NCI-H69 (cell line): ENCODE measurements at regions not wholly inside any gene's neighbourhood (a gene's known extent, or its start where the extent isn't known, plus 50 kb on each side); places are given as distances from the start of the nearest gene placed in this dataset.
"Not testable (repeated sequence)": the region's sequence is repeated elsewhere in the genome, so short reads cannot be mapped to it uniquely, and the experiment has no call there.

Experiments used
- DNase-seq: peaks from one replicate; lab custom pipeline; 2025; lab: John Stamatoyannopoulos, UW

- no peak for DNase-seq
Observed at GRCh38 chr22:49457946-49458707, 369.5 kb downstream of the BRD1 start.

DNA sequence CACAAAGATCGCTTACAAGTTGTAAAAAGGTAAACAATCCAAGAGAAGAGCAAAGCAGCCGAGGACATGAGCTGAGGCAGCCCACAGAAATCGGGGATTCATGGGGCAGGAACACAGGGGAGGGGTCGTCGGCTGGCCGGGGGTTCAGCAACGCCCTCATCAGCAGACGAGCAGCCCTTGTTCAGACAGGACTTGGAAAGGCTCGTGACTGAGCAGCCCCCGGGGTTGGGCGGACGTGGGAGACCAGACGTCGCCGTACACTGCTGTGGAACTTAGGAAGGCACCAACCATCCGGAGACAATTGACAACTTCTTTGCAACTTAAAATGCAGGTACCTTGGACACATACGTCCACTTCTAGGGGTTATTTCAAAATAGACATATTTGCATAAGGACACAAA, 370.5 kb downstream of the BRD1 start:
- no peak for DNase-seq

GRCh38 chr22:49455595-49455994, 372.1 kb downstream of the BRD1 start:
- no peak for DNase-seq

GRCh38 chr22:49454726-49455125, 372.9 kb downstream of the BRD1 start:
- no peak for DNase-seq

GRCh38 chr22:49453771-49454170, 373.9 kb downstream of the BRD1 start:
- DNase-seq, result peak; percentile 40

DNA sequence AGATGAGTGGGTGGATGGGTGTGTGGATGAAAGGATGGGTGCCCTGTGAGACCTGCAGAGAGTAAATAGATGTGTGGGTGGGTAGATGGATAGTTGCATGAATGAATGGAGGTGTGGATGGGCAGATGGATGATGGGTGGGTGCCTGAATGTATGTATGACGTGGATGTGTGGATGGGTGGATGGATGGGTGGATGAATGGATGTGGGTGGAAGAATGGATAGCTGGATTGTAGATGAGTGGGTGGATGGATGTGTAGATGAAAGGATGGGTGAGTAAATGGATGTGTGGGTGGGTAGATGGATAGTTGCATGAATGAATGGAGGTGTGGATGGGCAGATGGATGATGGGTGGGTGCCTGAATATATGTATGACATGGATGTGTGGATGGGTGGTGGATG, 374.7 kb downstream of the BRD1 start:
- not testable (repeated sequence) for DNase-seq

- DNase-seq, result no peak
Observed at GRCh38 chr22:49452362-49452946, 375.2 kb downstream of the BRD1 start.

DNA sequence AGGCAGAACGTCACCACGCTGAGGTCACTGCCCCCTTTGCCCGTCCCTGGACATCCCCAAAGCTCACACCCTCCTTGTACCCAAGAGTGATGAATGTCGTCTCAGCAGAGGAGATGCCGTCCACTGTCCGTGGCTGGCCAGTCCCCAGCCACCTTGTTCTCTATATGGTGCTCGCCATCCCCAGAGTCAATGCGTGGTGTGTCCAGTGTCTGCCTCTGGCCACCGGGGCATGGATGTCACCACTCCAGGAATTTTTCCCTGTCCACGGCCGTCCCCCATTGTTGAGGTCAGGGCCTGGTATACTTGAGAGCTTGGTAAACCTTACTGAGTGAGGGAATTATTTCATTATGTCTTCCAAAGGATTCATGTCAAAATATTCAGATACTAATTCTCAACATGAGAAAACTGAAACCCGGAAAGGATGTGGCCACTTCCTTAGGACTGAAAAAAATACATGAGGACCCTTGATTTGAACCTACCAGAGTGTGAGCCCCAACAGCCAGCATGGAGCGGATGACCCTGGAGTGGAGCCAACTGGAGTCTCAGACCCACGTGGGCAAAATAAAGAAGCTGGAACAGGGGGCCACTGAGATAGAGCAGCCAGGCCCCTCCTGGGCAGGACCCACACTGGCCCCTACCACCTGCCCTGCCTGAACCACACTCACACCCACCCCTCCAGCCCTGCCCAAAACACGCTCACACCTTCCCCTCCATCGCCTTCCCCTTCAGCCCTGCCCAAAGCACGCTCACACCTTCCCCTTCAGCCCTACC, 376.4 kb downstream of the BRD1 start:
- DNase-seq, result no peak

DNA sequence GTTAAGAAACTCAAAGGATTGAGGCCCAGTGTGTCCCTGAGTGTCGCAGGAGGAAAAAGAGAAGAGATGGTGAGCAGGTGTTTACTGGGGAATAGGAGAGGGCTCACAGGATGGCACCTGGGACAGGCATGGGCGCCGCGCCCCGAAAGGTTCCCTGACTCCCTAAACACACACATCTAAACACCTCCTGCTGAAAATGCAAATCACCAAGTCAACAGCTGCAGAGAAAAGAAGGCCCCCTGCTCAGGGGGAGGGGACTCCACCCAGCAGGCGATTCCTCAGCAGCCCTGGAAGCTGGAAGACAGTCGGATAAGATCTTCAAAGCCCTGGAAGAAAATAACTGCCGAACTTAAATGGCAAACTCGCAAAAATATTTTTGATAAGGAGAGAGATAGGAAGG, 377.2 kb downstream of the BRD1 start:
- peak; percentile 28 for DNase-seq

GRCh38 chr22:49449811-49450446, 377.7 kb downstream of the BRD1 start:
- peak; percentile 26 for DNase-seq

DNA sequence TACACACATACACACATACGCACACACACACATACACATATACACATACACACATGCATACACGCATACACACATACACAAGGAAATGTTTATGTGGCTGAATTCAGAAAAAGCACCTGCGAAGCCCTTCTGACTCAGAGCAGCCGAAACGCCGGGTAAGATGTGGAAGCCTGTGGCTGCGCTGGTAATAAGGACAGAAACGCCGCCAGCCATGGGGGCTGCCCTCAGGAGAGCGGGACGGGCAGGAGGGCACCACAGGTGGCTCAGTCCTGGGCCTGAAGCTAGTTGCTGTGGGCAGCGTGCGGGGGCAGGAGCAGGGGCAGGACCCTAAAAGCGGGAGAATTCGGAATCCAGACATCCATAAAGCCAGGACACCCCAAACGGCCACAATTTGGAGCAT, 378.3 kb downstream of the BRD1 start:
- no peak for DNase-seq

- no peak for DNase-seq
Observed at GRCh38 chr22:49448526-49448925, 379.1 kb downstream of the BRD1 start.

GRCh38 chr22:49447837-49448236, 379.8 kb downstream of the BRD1 start:
- no peak for DNase-seq

DNA sequence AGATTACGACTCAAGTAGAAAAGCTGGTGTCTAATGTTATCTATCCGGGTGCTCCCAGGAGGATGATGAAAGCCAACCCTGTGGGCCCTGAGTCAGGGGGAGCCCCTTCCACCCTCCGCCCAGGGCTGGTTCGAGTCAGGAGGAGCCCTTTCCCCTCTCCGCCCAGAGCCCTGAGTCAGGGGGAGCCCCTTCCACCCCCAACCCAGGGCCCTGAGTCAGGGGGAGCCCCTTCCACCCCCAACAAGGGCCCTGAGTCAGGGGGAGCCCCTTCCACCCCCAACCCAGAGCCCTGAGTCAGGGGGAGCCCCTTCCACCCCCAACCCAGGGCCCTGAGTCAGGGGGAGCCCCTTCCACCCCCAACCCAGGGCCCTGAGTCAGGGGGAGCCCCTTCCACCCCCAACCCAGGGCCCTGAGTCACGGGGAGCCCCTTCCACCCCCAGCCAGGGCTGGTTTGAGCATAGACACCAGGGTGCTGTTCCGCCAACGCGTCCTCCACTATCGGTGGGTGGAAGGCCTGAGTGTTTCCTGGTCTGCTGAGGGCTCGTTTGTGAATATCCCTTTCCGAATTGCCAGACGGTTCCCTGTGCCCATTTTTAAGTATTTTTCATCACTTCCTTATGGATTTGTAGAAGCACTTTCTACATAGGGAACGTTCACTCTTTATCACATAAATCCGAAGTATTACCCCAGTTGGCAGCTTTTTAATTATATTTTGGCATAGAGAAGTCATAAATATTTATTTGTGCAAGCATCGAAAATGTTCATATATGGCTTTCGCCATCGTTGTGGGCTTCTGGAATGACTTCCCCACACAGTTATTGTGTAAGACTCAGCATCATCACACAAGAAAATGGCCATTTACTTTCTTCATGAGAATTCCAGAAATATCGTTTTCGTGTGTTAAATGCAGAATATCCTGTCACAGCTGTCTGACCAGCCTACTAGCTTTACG, 380.6 kb downstream of the BRD1 start:
- DNase-seq, result no peak

GRCh38 chr22:49446145-49446758, 381.4 kb downstream of the BRD1 start:
- no peak for DNase-seq

DNA sequence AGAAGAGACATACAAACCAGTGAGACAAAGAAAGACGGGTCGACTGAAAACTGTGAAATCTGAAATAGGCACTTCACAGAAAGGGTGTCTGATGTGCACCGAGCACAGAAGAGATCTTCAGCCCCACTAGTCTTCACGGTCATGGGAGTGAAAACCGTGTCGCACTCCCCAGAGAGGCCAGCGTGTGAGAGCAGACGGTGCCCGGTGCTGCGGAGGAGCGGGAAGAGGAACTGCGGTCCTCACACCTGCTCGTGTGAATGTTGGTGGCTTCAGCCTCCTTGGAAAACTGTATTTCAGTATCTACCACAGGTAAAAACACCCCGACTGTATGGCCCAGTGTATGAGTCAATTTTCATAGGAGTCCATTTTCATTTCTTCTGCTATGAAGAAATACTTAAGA, 382.9 kb downstream of the BRD1 start:
- no peak for DNase-seq

DNA sequence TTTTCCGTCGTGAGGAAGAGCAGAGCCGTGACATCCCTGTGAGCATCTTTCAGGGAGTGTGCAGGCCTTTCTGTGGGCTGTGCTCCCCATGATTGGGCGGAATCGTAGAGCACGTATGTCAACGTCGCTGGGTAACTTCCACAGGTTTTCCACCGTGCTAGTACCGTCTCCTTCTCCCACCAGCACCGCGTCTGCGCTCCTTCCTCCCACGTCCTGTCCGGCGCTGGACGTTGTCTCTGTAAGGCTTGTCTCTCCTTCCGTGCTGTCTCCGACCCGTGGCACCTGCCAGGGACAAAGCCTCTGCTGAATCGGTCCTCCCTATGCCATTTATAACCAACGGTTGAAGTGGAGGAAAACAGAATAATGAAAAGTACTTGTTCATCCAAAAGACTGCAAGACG, 386.7 kb downstream of the BRD1 start:
- no peak for DNase-seq

DNA sequence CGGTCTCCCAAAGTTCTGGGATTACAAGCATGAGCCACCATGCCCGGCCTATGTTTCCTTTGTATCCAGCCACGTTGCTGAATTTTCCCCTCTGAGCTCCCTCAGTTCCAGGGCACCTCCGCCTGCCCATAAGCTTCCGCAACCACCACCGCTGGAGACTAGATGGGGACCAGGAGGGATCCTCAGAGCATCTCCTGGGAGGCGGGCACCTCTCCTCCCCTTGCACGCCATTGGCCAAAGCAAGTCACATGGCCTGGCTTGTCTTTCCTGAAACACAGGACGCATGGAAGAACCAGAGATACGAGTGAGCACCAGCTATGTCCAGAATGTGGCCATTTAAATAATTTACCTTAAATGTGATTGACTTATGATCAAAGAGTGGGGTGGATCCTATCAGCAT, 388.3 kb downstream of the BRD1 start:
- no peak for DNase-seq

GRCh38 chr22:49437956-49438355, 389.7 kb downstream of the BRD1 start:
- no peak for DNase-seq

- DNase-seq, result no peak
Observed at GRCh38 chr22:49437356-49437755, 390.3 kb downstream of the BRD1 start.

DNA sequence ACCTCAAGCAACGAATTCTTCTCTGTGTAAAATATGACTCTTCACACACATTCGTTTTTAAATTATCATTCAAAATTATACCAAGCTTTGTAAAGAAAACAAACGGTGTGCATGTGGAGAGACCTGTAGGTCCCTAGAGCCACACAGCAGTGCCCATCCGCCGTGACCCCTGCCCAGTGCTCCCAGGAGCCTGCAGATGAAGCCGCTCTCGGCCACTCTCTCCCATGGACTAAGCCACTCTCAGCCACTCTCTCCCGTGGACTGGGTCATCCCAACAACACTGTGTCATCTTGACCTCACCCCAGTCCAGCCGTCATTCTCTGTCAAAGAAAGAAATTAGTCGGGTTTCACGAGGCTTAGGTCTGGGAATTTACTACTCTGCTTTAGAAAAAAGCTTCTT, 391.6 kb downstream of the BRD1 start:
- no peak for DNase-seq
